ENCODE measurements at regions not wholly inside any gene's neighbourhood (a gene's known extent, or its start where the extent isn't known, plus 50 kb on each side); places are given as distances from the start of the nearest gene placed in this dataset.

DNA sequence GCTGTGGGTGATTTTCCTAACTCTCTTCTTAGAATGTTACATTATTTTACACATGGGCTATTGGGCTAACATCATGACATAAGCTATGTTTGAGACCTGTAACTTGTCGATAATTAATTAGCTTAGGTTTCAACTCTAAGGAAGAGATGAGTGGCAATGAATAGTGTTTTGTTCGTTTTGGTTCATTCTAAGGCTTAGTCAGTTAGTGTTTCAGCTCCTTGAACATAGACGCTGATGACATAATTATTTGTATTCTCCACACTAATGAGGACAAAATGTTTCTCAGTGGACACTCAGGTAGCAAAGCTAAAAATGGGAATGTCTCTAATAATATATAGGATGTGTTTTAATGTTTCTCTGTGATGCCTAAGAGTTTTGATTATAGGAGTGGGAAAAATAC lies 401.9 kb downstream of the GATA3 start:
- no peak for TF ChIP-seq CTCF (conservative IDR thresholded peaks at IDR 0.05 in 1 of 2, IDR thresholded peaks at IDR 0.05 in 1 of 2; ENCODE audit: extremely low read depth in 1 of 2, insufficient read depth in 1 of 2, low read depth in 1 of 2, low read length in 2 of 2)
- no peak for TF ChIP-seq EZH2 (IDR thresholded peaks at IDR 0.05; ENCODE audit: borderline replicate concordance, low read length)

Measured in mammary epithelial cell (primary cell).